Effector memory CD4-positive, alpha-beta T cell (primary cell): ENCODE measurements at regions not wholly inside any gene's neighbourhood (a gene's known extent, or its start where the extent isn't known, plus 50 kb on each side); places are given as distances from the start of the nearest gene placed in this dataset.

Experiments used
- DNase-seq, 3 donors: peaks; one replicate each; pipeline ENCODE4 v3.0.0-alpha.2; 2020
- H3K27ac ChIP-seq: 2 replicates; pipeline ENCODE4 v1.7.0; 2013; ENCODE audit warnings: mild to moderate bottlenecking, low read length, moderate library complexity; ENCODE audit not compliant: insufficient read depth, poor library complexity, severe bottlenecking
- H3K27me3 ChIP-seq: replicated peaks from 2 replicates; pipeline ENCODE4 v1.7.0; 2013; ENCODE audit warnings: mild to moderate bottlenecking, low read length; ENCODE audit not compliant: insufficient read depth, control insufficient read depth, poor library complexity, severe bottlenecking
- H3K36me3 ChIP-seq: 2 replicates; pipeline ENCODE4 v1.7.0; 2013; ENCODE audit warnings: mild to moderate bottlenecking, low read length, moderate library complexity; ENCODE audit not compliant: control insufficient read depth, insufficient read depth
- H3K4me1 ChIP-seq: 2 replicates; pipeline ENCODE4 v1.7.0; 2013; ENCODE audit warnings: low read length, mild to moderate bottlenecking; ENCODE audit not compliant: control insufficient read depth, insufficient read depth, poor library complexity, severe bottlenecking
- H3K4me3 ChIP-seq: 2 replicates; pipeline ENCODE4 v1.7.0; 2013; ENCODE audit warnings: low read length, low read depth, mild to moderate bottlenecking; ENCODE audit not compliant: insufficient read depth, poor library complexity, severe bottlenecking
- H3K9me3 ChIP-seq: 2 replicates; pipeline ENCODE4 v1.7.0; 2013; ENCODE audit warnings: mild to moderate bottlenecking, low read length, moderate library complexity; ENCODE audit not compliant: control insufficient read depth

DNA sequence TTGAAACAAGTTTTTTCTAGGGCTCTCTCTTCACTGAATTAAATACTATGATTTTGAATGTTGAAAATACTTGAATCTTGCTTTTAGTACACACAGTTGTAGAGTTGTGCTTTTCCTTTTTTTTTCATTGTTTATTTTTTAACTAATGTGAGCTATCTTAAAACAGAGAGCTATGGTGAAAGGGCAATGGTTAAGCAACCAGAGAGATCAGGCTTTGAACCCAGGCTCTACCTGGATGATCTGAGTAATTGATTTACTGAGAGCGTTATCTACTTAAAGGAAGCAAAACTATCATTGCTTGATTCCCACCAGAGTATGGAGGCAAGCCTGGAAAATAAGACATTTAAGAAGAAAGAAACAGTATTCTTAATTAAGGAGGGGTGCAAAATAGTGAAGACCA is 138.6 kb downstream of the DUSP6 start:
- no peaks in the 10 kb centered on the region for H3K4me1 ChIP-seq
- no peaks in the 10 kb centered on the region for H3K36me3 ChIP-seq
- H3K9me3 ChIP-seq = no peaks in the 10 kb centered on the region
- no peaks in the 10 kb centered on the region for H3K27me3 ChIP-seq
- no peak overlapping the region for H3K4me3 ChIP-seq
- H3K27ac ChIP-seq = no peak overlapping the region
- no peak for DNase-seq

DNA sequence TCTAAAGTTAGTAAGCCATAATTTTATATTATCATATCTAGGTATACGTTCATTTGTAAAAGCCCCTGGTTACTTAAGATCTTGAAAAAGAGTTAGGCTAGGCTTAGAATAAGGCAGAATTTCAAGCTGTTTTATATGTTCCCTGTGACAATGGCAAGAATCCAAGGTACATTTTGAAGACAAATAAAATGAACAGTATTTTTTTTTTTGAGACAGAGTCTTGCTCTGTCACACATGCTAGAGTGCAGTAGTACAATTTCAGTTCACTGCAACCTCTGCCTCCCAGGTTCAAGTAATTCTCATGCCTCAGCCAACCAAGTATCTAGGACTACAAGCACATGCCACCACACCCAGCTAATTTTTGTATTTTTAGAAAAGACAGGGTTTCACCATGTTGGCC is 139.2 kb downstream of the DUSP6 start:
- no peak overlapping the region for H3K27ac ChIP-seq
- no peaks in the 10 kb centered on the region for H3K4me1 ChIP-seq
- H3K9me3 ChIP-seq = no peaks in the 10 kb centered on the region
- no peak for DNase-seq
- H3K27me3 ChIP-seq = no peaks in the 10 kb centered on the region
- no peaks in the 10 kb centered on the region for H3K36me3 ChIP-seq
- H3K4me3 ChIP-seq = no peak overlapping the region

DNA sequence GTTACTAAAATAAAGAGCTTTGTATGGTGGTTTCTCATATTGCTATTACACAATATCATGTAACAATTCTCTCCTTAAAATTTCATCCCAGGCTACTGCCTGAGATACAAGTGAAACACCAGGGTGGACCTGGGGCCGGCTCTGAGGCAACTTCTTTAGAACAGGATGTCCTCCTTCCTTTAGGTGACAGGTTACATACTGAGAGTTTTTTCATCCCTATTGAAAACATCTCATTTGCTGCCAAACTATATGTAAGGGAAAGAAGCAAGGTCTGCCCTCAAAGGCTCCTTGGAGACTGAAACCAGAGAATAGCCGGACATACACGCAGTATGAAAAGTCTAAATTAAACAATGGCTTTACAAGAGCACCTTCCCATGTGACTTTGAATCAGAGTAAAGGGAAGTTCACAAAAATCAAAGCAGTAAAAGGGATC is 139.9 kb downstream of the DUSP6 start:
- Histone ChIP-seq H3K9me3 (no peaks in the 10 kb centered on the region), H3K4me1 (no peaks in the 10 kb centered on the region), H3K27me3 (no peaks in the 10 kb centered on the region), H3K4me3 (no peak overlapping the region), H3K36me3 (no peaks in the 10 kb centered on the region), H3K27ac (no peak overlapping the region)
- no peak for DNase-seq

DNA sequence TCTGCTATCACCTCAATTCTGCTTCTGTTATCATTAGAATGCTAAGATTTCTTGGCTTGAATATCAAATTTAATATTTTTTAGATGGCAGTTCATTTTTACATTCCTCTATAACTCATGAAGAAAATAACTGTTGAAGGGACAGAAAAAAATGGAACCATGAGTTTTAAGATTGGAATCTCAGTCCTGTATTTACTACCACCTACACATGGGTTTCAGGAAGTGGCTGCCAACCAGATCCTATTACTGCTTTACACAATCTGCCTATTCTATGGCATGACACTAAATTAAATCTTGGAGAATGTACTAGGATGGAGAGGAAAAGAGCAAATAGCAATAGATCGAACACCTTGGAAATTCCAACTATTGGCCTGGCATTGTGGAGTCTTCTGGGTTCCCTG is 140.8 kb downstream of the DUSP6 start:
- no peaks in the 10 kb centered on the region for H3K36me3 ChIP-seq
- no peak overlapping the region for H3K4me3 ChIP-seq
- no peaks in the 10 kb centered on the region for H3K4me1 ChIP-seq
- no peaks in the 10 kb centered on the region for H3K27me3 ChIP-seq
- DNase-seq = no peak
- no peaks in the 10 kb centered on the region for H3K9me3 ChIP-seq
- H3K27ac ChIP-seq = no peak overlapping the region

DNA sequence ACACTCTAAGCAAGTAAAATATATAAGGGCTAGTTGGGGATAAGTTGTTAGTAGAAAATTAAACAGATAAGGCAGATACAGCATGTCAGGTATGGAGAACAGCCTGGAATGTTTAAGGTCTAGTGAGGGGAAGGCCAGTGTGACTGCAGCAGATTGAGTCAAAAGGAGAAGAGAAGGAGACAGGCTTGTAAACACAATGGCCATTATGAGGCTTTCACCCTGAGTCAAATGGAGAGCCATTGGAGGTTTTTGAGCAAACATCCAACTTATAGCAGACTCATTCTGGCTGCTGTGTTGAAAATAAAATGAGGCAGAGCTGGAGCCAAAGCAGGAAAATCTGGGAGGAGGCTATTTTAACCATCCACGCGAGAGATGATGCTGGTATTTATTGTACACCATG is 142.0 kb downstream of the DUSP6 start:
- H3K27me3 ChIP-seq = no peaks in the 10 kb centered on the region
- H3K36me3 ChIP-seq = no peaks in the 10 kb centered on the region
- DNase-seq = no peak
- no peaks in the 10 kb centered on the region for H3K4me1 ChIP-seq
- H3K27ac ChIP-seq = no peak overlapping the region
- H3K4me3 ChIP-seq = no peak overlapping the region
- H3K9me3 ChIP-seq = no peaks in the 10 kb centered on the region

DNA sequence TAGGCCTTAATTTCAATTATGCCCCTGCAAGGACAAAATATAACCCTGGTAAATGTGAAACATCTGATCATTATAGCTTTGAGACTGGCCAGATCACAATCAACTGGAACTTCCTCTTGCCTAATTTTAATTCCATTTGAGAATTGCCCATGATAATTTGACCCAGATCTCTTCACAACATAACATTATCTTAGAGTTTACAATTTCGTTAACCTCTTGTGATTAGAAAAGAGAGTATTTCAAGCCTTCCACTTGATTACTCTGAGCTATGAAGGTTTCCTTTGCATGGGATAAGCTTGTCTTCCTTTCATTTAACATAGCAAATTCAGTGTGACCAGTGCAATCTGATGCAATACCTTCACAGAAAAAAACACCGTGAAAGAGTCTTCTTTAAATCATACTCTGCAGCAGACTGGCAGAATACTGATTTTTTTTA is 143.6 kb downstream of the DUSP6 start:
- Histone ChIP-seq H3K4me1 (no peaks in the 10 kb centered on the region), H3K4me3 (no peak overlapping the region), H3K27ac (no peak overlapping the region), H3K9me3 (no peaks in the 10 kb centered on the region), H3K36me3 (no peaks in the 10 kb centered on the region), H3K27me3 (no peaks in the 10 kb centered on the region)
- no peak for DNase-seq

DNA sequence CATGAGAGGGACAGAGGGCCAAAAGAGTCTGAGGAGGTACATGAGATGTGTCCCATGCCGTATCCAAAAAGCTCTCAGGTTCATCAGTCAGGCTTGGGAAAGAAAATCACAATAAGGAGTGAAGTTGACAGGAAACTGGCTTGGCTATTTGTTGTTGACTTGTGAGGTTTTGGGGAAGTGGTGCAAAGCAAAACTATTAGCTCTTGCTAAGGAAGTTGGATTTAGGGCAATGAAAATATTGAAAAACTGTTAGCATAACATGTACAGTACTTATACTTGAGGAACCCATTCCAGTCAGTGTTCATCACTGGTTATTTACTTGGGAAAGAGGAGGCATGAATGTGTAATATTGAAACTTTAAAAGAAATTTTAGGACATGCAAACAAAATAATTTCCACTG is 145.9 kb downstream of the DUSP6 start:
- DNase-seq = no peak
- Histone ChIP-seq H3K27me3 (no peaks in the 10 kb centered on the region), H3K27ac (no peak overlapping the region), H3K4me1 (no peaks in the 10 kb centered on the region), H3K4me3 (no peak overlapping the region), H3K36me3 (no peaks in the 10 kb centered on the region), H3K9me3 (no peaks in the 10 kb centered on the region)

DNA sequence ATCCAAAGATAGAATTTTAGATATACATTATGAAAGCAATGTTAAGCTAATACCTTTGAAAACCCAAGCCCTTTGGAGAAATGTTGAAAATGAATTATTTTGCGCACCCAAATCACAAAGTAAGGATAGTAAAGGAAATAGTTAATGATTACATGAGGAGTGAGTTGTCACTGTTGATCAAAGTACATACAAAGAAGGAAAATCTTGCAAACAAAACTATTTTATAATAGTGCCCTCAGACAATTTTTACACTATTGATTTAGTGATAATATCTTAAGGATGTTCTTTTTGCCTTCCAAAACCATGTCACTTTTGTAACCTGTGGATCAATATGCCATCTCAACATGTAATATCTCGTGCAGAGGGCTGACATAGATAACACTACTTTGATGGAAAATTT is 146.8 kb downstream of the DUSP6 start:
- Histone ChIP-seq H3K9me3 (no peaks in the 10 kb centered on the region), H3K27ac (no peak overlapping the region), H3K4me3 (no peak overlapping the region), H3K36me3 (no peaks in the 10 kb centered on the region), H3K27me3 (no peaks in the 10 kb centered on the region), H3K4me1 (no peaks in the 10 kb centered on the region)
- no peak for DNase-seq

DNA sequence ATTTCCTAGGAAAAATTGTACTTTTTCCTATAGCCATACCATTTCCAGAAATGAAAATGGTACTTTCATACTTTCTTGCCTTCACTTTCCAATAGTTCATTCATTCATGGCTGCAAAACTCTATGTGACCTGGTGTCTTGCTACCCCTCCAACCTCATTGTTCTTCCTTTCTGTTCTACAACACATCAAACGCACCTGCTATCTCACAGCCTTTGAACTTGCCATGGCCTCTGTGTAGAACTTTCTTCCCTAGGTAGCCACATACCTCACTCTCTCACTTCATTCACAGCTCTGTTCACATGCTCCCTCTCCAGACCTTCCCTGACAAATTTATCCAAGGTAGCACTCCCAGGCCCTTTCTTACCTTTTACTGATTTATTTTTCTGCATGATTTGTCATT is 149.2 kb downstream of the DUSP6 start:
- H3K36me3 ChIP-seq = no peaks in the 10 kb centered on the region
- no peak overlapping the region for H3K27ac ChIP-seq
- no peaks in the 10 kb centered on the region for H3K9me3 ChIP-seq
- no peaks in the 10 kb centered on the region for H3K27me3 ChIP-seq
- no peak overlapping the region for H3K4me3 ChIP-seq
- DNase-seq = no peak
- no peaks in the 10 kb centered on the region for H3K4me1 ChIP-seq

DNA sequence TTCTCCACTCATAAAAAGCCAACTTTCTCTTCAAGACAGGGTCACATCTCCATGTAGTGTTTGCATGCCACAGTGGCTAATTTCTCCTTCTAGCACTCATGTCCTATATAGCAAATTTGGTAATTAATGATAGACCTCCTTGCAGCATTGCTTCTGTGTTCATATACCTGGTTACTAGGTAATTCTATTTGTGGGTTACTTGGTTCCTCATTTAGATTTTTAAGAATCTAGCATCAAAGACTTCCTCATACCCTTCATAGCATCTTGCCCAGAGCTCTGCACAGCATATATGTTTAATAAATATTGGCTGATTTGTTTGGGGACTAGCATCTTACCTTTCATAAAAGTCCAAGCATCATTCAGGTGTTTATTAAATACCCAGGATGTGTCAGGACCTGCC is 152.1 kb downstream of the DUSP6 start:
- Histone ChIP-seq H3K27ac (no peak overlapping the region), H3K4me3 (no peak overlapping the region), H3K9me3 (no peaks in the 10 kb centered on the region), H3K27me3 (no peaks in the 10 kb centered on the region), H3K4me1 (no peaks in the 10 kb centered on the region), H3K36me3 (no peaks in the 10 kb centered on the region)
- no peak for DNase-seq

DNA sequence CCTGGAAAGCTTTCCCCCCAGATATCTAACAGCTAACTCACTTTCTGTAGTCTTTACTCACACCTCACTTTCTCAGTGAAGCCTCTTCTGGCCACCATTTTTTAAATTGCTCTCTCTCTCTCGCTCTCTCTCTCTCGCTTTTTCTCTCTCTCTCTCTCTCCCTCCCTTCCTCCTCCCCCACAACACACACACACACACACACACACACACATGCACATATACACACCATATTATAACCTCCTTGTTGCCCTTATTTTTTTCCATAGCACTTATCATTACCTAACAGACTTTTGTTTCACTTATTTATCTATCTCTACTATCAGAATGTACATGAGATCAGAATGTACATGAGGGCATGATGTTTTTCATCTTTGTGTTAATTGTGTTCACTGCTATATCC is 156.8 kb downstream of the DUSP6 start:
- no peak overlapping the region for H3K4me3 ChIP-seq
- no peaks in the 10 kb centered on the region for H3K27me3 ChIP-seq
- H3K9me3 ChIP-seq = no peaks in the 10 kb centered on the region
- no peaks in the 10 kb centered on the region for H3K4me1 ChIP-seq
- H3K27ac ChIP-seq = no peak overlapping the region
- DNase-seq = no peak
- H3K36me3 ChIP-seq = no peaks in the 10 kb centered on the region
